Heart right ventricle (tissue), 16 donors: ENCODE measurements at regions not wholly inside any gene's neighbourhood (a gene's known extent, or its start where the extent isn't known, plus 50 kb on each side); places are given as distances from the start of the nearest gene placed in this dataset.

Experiments
- ATAC-seq, 8 donors: fragments of 200-7000 bp; cut with Tn5 transposase; one replicate each; pipeline ENCODE4 v1.9.1; 2020; ENCODE audit warnings: mild to moderate bottlenecking in 8 of 8, moderate library complexity in 8 of 8, moderate number of reproducible peaks in 1 of 8
- DNase-seq, 2 donors: peaks; one replicate each; pipeline ENCODE4 v3.0.0-alpha.2; 2020
- H3K27ac ChIP-seq, 10 donors: fragments of 200-600 bp; sonication (generic) in 2 of 10; one replicate each; pipeline versions ENCODE4 v1.5.0 to v1.8.0; 2020 to 2022; ENCODE audit warnings: mild to moderate bottlenecking in 3 of 10
- H3K27me3 ChIP-seq, 7 donors: fragments of 200-600 bp; one replicate each; pipeline ENCODE4 v1.8.0; 2021 to 2022; ENCODE audit warnings: mild to moderate bottlenecking in 2 of 7
- H3K36me3 ChIP-seq, 9 donors: fragments of 200-600 bp; sonication (generic) in 1 of 9; one replicate each; pipeline versions ENCODE4 v1.5.0 to v1.8.0; 2020 to 2022; ENCODE audit warnings: mild to moderate bottlenecking in 2 of 9
- H3K4me1 ChIP-seq, 9 donors: fragments of 200-600 bp; sonication (generic) in 1 of 9; one replicate each; pipeline versions ENCODE4 v1.5.0 to v1.8.0; 2020 to 2022; ENCODE audit warnings: mild to moderate bottlenecking in 4 of 9
- H3K4me3 ChIP-seq, 10 donors: fragments of 200-600 bp; sonication (generic) in 2 of 10; one replicate each; pipeline versions ENCODE4 v1.5.0 to v1.8.0; 2020 to 2022; ENCODE audit warnings: mild to moderate bottlenecking in 7 of 10, moderate library complexity in 2 of 10
- H3K9me3 ChIP-seq, 11 donors: fragments of 200-600 bp in 10 of 11; sonication (generic) in 2 of 11; one replicate each; pipeline versions ENCODE4 v1.5.0 to v1.8.0; 2013 to 2022; ENCODE audit warnings: mild to moderate bottlenecking in 2 of 11, control low read depth in 1 of 11, moderate library complexity in 1 of 11
- WGBS, 2 donors: extraction: QIAGEN DNeasy Blood & Tissue Kit; methylation state at CpG; one replicate each; pipeline ENCODE4 v1.1.7; 2013; ENCODE audit warnings: inconsistent platforms in 1 of 2; 5-methylcytosine and 5-hydroxymethylcytosine counted together
- intact Hi-C, 10 donors: fragments of 100-400 bp; cut with DNase I; formaldehyde crosslinking; loops; one replicate each; pipeline versions ENCODE4 v1.11.1 to v1.14.2; 2022
- TF ChIP-seq, protein P1 (sequence below), 9 donors: fragments of 200-600 bp; sonication (generic) in 2 of 9; IDR thresholded peaks; one replicate each; pipeline versions ENCODE4 v1.5.0 to v1.8.0; 2021 to 2022; ENCODE audit warnings: antibody characterized with exemption in 9 of 9, mild to moderate bottlenecking in 5 of 9, moderate library complexity in 1 of 9
- donor health status: Arrhythmogenic right ventricular cardiomyopathy.
- donor health status: ischemic (EF 13 %, LVEDD 7.1; RV severe dilation, severe dysfunction).
- donor health status: healthy with polysubstance abuse.
- donor health status: DM: no; HTN: yes; CAD: no.
- donor health status: DM: no; HTN: no; CAD: no.
- donor health status: ischemic (EF 25% LVEDD 6.9; RV normal size, moderate dysfunction).
- donor health status: ischemic (EF 25% LVEDD 5.7; RV mildly dilated, moderate dysfunction).
- donor health status: healthy.
- donor health status: DM: yes; HTN: yes; CAD: no.
- donor health status: Ischemic cardiomyopathy.
- donor health status: ischemic (EF 35%, LVEDD 5.7; RV mildly dilated, moderate dysfunction).
- donor health status: nonischemic (EF 11% LVEDD 7.7; RV severe dilation, severe dysfunction).
- donor health status: DM: yes; HTN: yes; CAD: no.
- donor health status: PGD.
- donor health status: ischemic (EF 29% LVEDD 5.4; RV normal size, mild dysfunction).
- donor health status: nonischemic (EF 23%, LVEDD 6.1; RV moderate dilation, normal function).

- ATAC-seq (no peak), DNase-seq (no peak)
- TF ChIP-seq, protein P1, sequence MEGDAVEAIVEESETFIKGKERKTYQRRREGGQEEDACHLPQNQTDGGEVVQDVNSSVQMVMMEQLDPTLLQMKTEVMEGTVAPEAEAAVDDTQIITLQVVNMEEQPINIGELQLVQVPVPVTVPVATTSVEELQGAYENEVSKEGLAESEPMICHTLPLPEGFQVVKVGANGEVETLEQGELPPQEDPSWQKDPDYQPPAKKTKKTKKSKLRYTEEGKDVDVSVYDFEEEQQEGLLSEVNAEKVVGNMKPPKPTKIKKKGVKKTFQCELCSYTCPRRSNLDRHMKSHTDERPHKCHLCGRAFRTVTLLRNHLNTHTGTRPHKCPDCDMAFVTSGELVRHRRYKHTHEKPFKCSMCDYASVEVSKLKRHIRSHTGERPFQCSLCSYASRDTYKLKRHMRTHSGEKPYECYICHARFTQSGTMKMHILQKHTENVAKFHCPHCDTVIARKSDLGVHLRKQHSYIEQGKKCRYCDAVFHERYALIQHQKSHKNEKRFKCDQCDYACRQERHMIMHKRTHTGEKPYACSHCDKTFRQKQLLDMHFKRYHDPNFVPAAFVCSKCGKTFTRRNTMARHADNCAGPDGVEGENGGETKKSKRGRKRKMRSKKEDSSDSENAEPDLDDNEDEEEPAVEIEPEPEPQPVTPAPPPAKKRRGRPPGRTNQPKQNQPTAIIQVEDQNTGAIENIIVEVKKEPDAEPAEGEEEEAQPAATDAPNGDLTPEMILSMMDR (IDR thresholded peaks at IDR 0.05), result no peak
- WGBS, 2 donors, result 53 to 61% methylated on average over 3 of the region's 3 CpGs
- Histone ChIP-seq H3K4me3 (no peak overlapping the region), H3K27ac (no peak overlapping the region), H3K4me1 (peaks cover 0 to 5% (median 0%) of the 10 kb centered on the region in 9 donors), H3K27me3 (peaks cover 0 to 21% (median 6%) of the 10 kb centered on the region in 7 donors), H3K9me3 (peaks cover 0 to 11% (median 0%) of the 10 kb centered on the region in 11 donors), H3K36me3 (no peaks in the 10 kb centered on the region)
- intact Hi-C loops, result no loop called here
Measured at GRCh38 chr9:93380410-93381060, 71.0 kb upstream of the FAM120A start.

- DNase-seq (no peak), ATAC-seq (no peak)
- no peaks in the 10 kb centered on the region for H3K36me3 ChIP-seq
- H3K27ac ChIP-seq, result no peak overlapping the region
- peaks cover 0 to 11% (median 0%) of the 10 kb centered on the region in 11 donors for H3K9me3 ChIP-seq
- intact Hi-C loops, result no loop called here
- H3K27me3 ChIP-seq, result no peaks in the 10 kb centered on the region
- TF ChIP-seq, protein P1 (IDR thresholded peaks at IDR 0.05), result no peak
- peaks cover 0 to 9% (median 0%) of the 10 kb centered on the region in 9 donors for H3K4me1 ChIP-seq
- no peak overlapping the region for H3K4me3 ChIP-seq
- 65 to 66% methylated on average over 7 of the region's 7 CpGs for WGBS, 2 donors
Measured at GRCh38 chr9:93387791-93388190, 63.7 kb upstream of the FAM120A start.

DNA sequence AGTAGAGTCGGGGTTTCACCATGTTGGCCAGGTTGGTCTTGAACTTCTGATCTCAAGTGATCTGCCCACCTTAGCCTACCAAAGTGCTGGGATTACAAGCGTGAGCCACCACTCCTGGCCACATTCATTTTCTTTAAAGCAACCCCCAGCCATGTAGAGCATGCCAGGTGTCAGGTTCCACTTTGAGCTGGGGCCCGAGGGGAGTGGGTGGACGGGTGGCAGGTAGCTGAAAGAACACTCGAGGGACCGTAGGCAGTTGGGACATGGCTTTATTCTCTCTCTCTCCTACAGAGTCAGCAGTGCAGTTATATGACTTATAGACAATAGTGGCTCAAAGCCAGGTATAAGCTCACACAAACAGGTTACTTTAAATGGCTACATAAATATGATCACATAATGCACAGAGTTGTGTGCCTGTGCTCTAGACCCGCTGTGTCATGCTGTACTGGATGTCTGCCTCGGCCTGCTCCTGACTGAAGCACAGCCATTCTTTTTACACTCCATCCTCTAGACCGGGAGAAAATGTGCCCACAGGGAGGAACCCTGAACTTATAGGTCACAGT is 60.5 kb upstream of the FAM120A start:
- TF ChIP-seq, protein P1 (IDR thresholded peaks at IDR 0.05), result no peak
- no peak for ATAC-seq
- intact Hi-C loops, result no loop called here

DNA sequence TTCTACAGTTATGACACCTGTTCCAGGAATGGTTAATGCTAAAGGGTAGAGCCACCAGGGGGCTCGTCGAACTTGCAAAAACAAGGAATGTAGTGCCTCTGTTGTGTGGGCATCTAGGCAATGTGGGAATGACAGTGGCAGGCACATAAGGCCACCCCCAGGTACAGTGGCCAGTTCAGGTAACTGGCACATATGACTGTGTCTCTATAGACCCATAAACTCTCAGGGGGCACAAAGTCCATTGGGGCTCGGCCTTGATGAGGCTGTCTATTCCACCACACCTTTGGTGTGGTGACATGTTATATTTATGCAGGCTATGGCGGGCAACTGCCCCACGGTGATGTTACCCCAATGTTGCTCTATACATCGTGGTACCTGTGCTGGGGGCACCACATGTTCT is 59.6 kb upstream of the FAM120A start:
- WGBS, 2 donors, result 84 to 92% methylated on average over 6 of the region's 6 CpGs
- no peak for DNase-seq
- no peak overlapping the region for H3K4me3 ChIP-seq
- no peaks in the 10 kb centered on the region for H3K9me3 ChIP-seq
- intact Hi-C loops, result no loop called here
- ATAC-seq, result no peak
- no peaks in the 10 kb centered on the region for H3K36me3 ChIP-seq
- no peaks in the 10 kb centered on the region for H3K4me1 ChIP-seq
- H3K27ac ChIP-seq, result no peak overlapping the region
- no peaks in the 10 kb centered on the region for H3K27me3 ChIP-seq
- TF ChIP-seq, protein P1 (IDR thresholded peaks at IDR 0.05), result no peak

More for the DNA sequence above, 60.5 kb upstream of the FAM120A start:
- Histone ChIP-seq H3K36me3 (no peaks in the 10 kb centered on the region), H3K4me3 (no peak overlapping the region), H3K27ac (no peak overlapping the region), H3K4me1 (peaks cover 0 to under 1% (median 0%) of the 10 kb centered on the region in 9 donors), H3K9me3 (no peaks in the 10 kb centered on the region), H3K27me3 (no peaks in the 10 kb centered on the region)
- 72 to 77% methylated on average over 9 of the region's 9 CpGs for WGBS, 2 donors
- no peak for DNase-seq
